ENCODE measurements at regions not wholly inside any gene's neighbourhood (a gene's known extent, or its start where the extent isn't known, plus 50 kb on each side); places are given as distances from the start of the nearest gene placed in this dataset.

DNA sequence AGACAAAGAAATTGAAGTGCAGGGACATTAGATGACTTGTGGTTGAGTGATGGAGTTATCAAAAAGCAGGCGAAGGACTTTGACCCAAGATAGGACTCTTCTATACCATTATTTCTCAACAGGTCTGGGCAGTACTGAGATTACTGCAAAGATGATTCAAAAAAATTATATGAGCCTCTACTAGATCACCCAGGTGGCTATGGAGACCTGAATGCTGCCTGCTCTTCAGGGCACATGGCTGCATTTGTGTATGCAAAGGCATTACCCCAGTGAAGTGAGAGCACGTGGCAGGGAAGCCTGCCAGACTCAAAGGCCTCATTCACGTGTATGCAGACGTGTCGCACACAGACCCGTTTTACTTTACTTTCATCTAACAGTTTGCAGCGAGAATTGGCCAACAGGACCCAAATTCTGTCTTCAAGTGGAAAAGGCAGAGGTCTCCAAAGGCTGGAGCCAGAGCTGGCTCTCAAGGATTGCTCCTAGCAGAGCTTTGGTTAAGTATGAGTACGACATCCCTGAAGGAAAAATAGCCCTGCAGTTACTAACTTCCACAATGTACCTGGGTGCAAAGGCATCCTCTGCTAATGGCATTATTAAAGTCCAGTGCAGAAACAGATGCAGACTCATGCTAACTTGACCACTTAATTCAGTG, 113.8 kb upstream of the ARMC2 start:
- CTCF ChIA-PET, result interaction anchor here (0.5 to 1.2 kb wide), 2 partner anchors 26 to 39 kb away, joined by 3 read pairs; no protein-coding TSS in a partner anchor
- POLR2A ChIA-PET, result no interaction called here

GRCh38 chr6:108735310-108736001, 112.8 kb upstream of the ARMC2 start:
- Histone ChIP-seq H3K4me3 (ENCODE audit: low read depth, low read length) (no peak overlapping the region), H3K36me3 (ENCODE audit: control insufficient read depth, insufficient read depth, low read length) (no peaks in the 10 kb centered on the region), H3K27me3 (ENCODE audit: control insufficient read depth, insufficient read depth, low read length) (no peaks in the 10 kb centered on the region)
- POLR2A ChIA-PET, result no interaction called here
- DNase-seq (ENCODE audit: low read depth), result no peak
- CTCF ChIA-PET, result interaction anchor here (1.2 kb wide), 1 partner anchor 25 kb away, joined by 3 read pairs; no protein-coding TSS in a partner anchor
- TF ChIP-seq, protein P1, sequence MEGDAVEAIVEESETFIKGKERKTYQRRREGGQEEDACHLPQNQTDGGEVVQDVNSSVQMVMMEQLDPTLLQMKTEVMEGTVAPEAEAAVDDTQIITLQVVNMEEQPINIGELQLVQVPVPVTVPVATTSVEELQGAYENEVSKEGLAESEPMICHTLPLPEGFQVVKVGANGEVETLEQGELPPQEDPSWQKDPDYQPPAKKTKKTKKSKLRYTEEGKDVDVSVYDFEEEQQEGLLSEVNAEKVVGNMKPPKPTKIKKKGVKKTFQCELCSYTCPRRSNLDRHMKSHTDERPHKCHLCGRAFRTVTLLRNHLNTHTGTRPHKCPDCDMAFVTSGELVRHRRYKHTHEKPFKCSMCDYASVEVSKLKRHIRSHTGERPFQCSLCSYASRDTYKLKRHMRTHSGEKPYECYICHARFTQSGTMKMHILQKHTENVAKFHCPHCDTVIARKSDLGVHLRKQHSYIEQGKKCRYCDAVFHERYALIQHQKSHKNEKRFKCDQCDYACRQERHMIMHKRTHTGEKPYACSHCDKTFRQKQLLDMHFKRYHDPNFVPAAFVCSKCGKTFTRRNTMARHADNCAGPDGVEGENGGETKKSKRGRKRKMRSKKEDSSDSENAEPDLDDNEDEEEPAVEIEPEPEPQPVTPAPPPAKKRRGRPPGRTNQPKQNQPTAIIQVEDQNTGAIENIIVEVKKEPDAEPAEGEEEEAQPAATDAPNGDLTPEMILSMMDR (IDR thresholded peaks at IDR 0.05; ENCODE audit: insufficient read depth, low read depth, low read length), result no peak

More for the DNA sequence above, 113.8 kb upstream of the ARMC2 start:
- no peak for DNase-seq (ENCODE audit: low read depth)
- Histone ChIP-seq H3K36me3 (ENCODE audit: control insufficient read depth, insufficient read depth, low read length) (no peaks in the 10 kb centered on the region), H3K4me3 (ENCODE audit: low read depth, low read length) (no peak overlapping the region), H3K27me3 (ENCODE audit: control insufficient read depth, insufficient read depth, low read length) (no peaks in the 10 kb centered on the region)
- TF ChIP-seq, protein P1 (IDR thresholded peaks at IDR 0.05; ENCODE audit: insufficient read depth, low read depth, low read length), result no peak

DNA sequence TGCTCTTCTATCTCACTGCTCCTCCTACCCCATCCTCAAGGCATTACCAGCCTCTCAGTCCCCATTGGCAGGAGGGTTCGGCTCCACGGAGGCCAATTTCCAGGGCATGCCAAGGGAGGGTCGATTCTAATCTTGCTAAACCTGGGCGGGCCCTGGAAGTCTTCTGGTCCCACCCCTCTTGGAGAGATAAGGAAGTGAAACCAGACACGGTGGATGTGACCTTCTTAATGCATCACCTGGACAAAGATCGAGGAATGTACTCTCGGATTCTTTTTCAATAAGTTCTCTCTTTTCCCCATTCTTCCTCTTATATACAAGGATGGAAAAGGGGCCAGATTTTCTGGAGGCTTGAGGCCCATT, 112.2 kb upstream of the ARMC2 start:
- ChIA-PET CTCF (no interaction called here), POLR2A (no interaction called here)
- Histone ChIP-seq H3K4me3 (ENCODE audit: low read depth, low read length) (no peak overlapping the region), H3K27me3 (ENCODE audit: control insufficient read depth, insufficient read depth, low read length) (no peaks in the 10 kb centered on the region), H3K36me3 (ENCODE audit: control insufficient read depth, insufficient read depth, low read length) (no peaks in the 10 kb centered on the region)
- no peak for DNase-seq (ENCODE audit: low read depth)
- TF ChIP-seq, protein P1 (IDR thresholded peaks at IDR 0.05; ENCODE audit: insufficient read depth, low read depth, low read length), result no peak

GRCh38 chr6:108736832-108737231, 111.4 kb upstream of the ARMC2 start:
- no peak for DNase-seq (ENCODE audit: low read depth)
- no peaks in the 10 kb centered on the region for H3K36me3 ChIP-seq (ENCODE audit: control insufficient read depth, insufficient read depth, low read length)
- TF ChIP-seq, protein P1 (IDR thresholded peaks at IDR 0.05; ENCODE audit: insufficient read depth, low read depth, low read length), result no peak
- ChIA-PET CTCF (interaction anchor here (1.0 kb wide), 1 partner anchor 45 kb away, joined by 3 read pairs; no protein-coding TSS in a partner anchor), POLR2A (no interaction called here)
- H3K4me3 ChIP-seq (ENCODE audit: low read depth, low read length), result no peak overlapping the region
- H3K27me3 ChIP-seq (ENCODE audit: control insufficient read depth, insufficient read depth, low read length), result no peaks in the 10 kb centered on the region
